ENCODE measurements at regions not wholly inside any gene's neighbourhood (a gene's known extent, or its start where the extent isn't known, plus 50 kb on each side); places are given as distances from the start of the nearest gene placed in this dataset.

DNA sequence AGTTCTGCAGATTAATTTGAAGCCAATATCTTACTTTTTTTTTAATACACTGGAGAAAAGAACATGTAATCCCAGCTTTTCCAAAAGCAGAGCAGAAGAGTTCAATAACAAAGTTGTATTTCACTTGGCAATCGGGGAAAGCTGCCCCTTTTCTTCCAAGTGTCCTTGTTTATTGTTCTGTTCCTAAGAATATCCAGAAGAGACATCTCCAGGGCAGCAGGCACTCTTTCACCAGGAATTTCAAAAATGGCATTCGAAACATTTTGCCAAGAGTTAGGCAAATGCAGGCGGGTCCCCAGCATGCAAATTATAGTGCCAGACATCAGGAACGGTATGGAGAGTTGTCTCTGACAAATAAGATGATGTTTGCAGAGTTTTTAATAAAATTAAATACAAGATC, 494.5 kb downstream of the BCOR start:
- H3K4me1 ChIP-seq (ENCODE audit: insufficient read depth, low read length): peaks cover 6% of the 10 kb centered on the region
- no peak overlapping the region for H2BK12ac ChIP-seq (ENCODE audit: insufficient read length, low read depth, low read length)
- no peak overlapping the region for H2AK5ac ChIP-seq (ENCODE audit: insufficient read length, low read length)
- Mint-ChIP-seq H3K4me3 (no peak overlapping the region), H3K27ac (peak overlapping the region in 1 of 3 experiments; percentile 31; a peak in 1 of 7 replicates), H3K27me3 (ENCODE audit: low read depth) (peaks cover 11% of the 10 kb centered on the region), H3K36me3 (ENCODE audit: insufficient read depth in 1 of 3, low read depth in 3 of 3) (peaks cover 2 to 11% (median 8%) of the 10 kb centered on the region in 3 experiments; a peak in 5 of 7 replicates), H3K9me3 (peaks cover 67 to 77% of the 10 kb centered on the region in 2 experiments), H3K4me1 (peaks cover 13 to 14% of the 10 kb centered on the region in 2 experiments)
- H2BK20ac ChIP-seq (ENCODE audit: low read depth, low read length, poor library complexity, severe bottlenecking): no peak overlapping the region
- no peak overlapping the region for H4K5ac ChIP-seq (ENCODE audit: insufficient read length, low read depth, low read length)
- DNase-seq: no peak
- no peak overlapping the region for H4K91ac ChIP-seq (ENCODE audit: insufficient read length, low read depth, low read length)
- no peak overlapping the region for H4K8ac ChIP-seq (replicated peaks; ENCODE audit: insufficient read length, low read depth, low read length)
- H3K23ac ChIP-seq (ENCODE audit: insufficient read length, low read depth, low read length): no peak overlapping the region
- H3K79me1 ChIP-seq (ENCODE audit: insufficient read depth, low read depth, low read length, poor library complexity, severe bottlenecking): no peaks in the 10 kb centered on the region
- H4K20me1 ChIP-seq (ENCODE audit: control insufficient read depth, insufficient read depth, insufficient read length): no peaks in the 10 kb centered on the region
- TF ChIP-seq, protein P1, sequence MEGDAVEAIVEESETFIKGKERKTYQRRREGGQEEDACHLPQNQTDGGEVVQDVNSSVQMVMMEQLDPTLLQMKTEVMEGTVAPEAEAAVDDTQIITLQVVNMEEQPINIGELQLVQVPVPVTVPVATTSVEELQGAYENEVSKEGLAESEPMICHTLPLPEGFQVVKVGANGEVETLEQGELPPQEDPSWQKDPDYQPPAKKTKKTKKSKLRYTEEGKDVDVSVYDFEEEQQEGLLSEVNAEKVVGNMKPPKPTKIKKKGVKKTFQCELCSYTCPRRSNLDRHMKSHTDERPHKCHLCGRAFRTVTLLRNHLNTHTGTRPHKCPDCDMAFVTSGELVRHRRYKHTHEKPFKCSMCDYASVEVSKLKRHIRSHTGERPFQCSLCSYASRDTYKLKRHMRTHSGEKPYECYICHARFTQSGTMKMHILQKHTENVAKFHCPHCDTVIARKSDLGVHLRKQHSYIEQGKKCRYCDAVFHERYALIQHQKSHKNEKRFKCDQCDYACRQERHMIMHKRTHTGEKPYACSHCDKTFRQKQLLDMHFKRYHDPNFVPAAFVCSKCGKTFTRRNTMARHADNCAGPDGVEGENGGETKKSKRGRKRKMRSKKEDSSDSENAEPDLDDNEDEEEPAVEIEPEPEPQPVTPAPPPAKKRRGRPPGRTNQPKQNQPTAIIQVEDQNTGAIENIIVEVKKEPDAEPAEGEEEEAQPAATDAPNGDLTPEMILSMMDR (conservative IDR thresholded peaks at IDR 0.05): no peak
- WGBS (ENCODE audit: extremely low coverage, insufficient read length, low lambda C conversion rate): no CpG with 5 or more reads among the region's 4 CpGs
- no peak overlapping the region for H2BK15ac ChIP-seq (ENCODE audit: low read depth, low read length)
- H3K18ac ChIP-seq (ENCODE audit: insufficient read length, low read depth, low read length): no peak overlapping the region
- H2AFZ ChIP-seq (ENCODE audit: low read length): no peak overlapping the region
- no peak overlapping the region for H2BK120ac ChIP-seq (ENCODE audit: low read depth, low read length, poor library complexity, severe bottlenecking)
- no peak overlapping the region for H3T11ph ChIP-seq (ENCODE audit: low read length)
- H3K4me2 ChIP-seq (ENCODE audit: insufficient read depth, insufficient read length, low read length): no peak overlapping the region
- H3K23me2 ChIP-seq (ENCODE audit: insufficient read length, low read depth, low read length, poor library complexity, severe bottlenecking): no peaks in the 10 kb centered on the region
- no peak overlapping the region for H3K56ac ChIP-seq (ENCODE audit: insufficient read length, low read depth, low read length)
- H2BK5ac ChIP-seq (ENCODE audit: insufficient read length, low read length): no peak overlapping the region
- no peak overlapping the region for H3K27ac ChIP-seq (ENCODE audit: insufficient read length, low read depth, low read length)
- H3K9me3 ChIP-seq (ENCODE audit: control insufficient read depth, low read depth, low read length): no peaks in the 10 kb centered on the region
- H3K4ac ChIP-seq (ENCODE audit: low read depth, low read length): no peak overlapping the region
- no peaks in the 10 kb centered on the region for H3K79me2 ChIP-seq (ENCODE audit: insufficient read depth, low read length)
- H3K14ac ChIP-seq (ENCODE audit: insufficient read depth, low read length): no peak overlapping the region
- no peaks in the 10 kb centered on the region for H3K27me3 ChIP-seq (ENCODE audit: insufficient read depth, low read length)
- H3K9ac ChIP-seq (ENCODE audit: extremely low read depth, insufficient read length, low read length): no peak overlapping the region

Data from H9 (cell line).